GM18868 (cell line): ENCODE measurements at regions not wholly inside any gene's neighbourhood (a gene's known extent, or its start where the extent isn't known, plus 50 kb on each side); places are given as distances from the start of the nearest gene placed in this dataset.
A peak's percentile ranks its signal among the peaks of the same experiment; 100 is the strongest.
"Not testable (repeated sequence)": the region's sequence is repeated elsewhere in the genome, so short reads cannot be mapped to it uniquely, and the experiment has no call there.

Experiments
- ATAC-seq: cut with Tn5 transposase; IDR thresholded peaks from one replicate; pipeline ENCODE4 v1.9.1; 2021; ENCODE audit warnings: mild to moderate bottlenecking, moderate library complexity; ENCODE audit not compliant: unreplicated experiment

DNA sequence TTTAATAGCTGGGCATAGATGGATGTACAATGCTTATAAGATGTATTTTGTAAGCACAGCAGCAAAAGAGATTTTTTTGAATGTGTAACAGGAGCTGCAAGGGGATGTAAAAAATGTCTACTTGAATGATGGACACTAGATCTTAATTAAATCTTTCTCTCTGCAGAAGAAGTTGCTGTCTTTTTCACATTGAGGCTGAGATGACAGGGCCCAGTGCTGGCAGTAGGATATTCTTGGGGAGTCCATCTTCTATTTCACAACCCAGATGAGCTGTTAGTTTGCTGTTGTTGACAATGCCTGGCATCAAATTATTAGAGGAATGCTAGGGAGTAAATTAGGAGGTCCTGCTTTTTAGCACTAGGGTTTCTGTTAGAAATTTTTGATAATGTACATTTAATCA, 698.7 kb downstream of the SLITRK5 start:
- no peak for ATAC-seq

DNA sequence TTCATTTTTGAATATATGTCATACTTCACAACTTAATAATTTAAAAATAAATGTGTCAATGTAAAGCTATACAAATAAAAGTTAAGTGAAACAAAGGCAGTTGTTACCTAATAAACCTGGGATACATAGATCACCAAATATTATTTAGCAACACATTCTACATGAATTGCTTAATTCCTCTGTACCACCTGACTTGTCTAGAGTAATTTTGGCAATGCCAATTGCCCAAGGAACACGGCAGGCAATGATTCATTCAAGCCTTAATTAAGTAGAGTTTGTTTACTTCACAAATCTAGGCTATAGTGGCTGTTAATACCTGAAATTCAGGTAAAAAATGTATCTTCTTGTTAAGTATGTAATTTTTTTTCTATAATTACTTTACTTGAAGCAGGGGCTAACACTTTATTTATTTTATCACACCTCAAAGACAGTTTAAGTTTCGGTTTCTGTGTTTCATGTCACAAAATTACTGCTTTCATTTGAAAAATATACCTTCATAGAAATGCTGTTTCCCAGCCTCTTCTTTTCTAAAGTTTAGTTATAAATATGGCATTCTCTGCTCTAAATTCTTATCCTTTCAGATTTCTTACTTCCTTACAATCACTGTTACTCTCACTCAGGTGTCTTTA, 705.7 kb downstream of the SLITRK5 start:
- no peak for ATAC-seq

DNA sequence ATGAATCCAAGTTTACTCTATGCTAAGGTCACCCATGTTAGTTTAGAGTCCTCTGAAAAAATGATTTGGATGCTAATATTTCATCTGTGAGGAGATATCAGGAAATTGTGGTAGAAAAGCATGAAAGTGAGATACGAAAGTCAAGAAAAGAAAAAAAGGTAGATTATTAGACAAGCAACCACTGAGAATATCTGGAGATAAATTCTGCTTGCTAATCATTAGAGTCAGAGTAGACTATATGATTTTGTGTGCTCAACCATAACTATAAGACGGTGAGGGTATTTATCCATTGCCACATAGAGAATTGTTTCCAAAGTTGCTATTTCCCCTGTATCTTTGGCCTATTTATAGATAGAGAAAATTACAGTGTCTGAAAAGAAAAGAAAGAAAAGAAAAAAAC, 706.7 kb downstream of the SLITRK5 start:
- ATAC-seq, result no peak

DNA sequence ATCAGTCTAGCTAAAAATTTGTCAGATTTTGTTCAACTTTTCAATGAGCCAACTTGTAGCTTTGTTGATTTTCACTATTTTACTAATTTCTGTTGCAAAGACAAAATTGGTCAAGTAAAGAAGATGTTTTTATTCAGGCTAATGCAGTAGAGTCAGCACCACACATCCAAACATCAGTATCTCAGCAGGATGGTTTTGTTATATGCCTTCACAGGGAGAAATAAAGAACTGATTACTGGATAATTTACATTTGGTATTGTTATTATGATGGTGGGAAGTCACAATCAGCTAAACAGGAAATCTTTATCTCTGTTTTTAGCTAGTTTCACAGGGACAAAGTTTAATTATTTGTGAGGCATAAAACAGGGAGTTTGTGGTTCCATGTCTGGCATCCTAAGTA, 713.4 kb downstream of the SLITRK5 start:
- ATAC-seq, result no peak

DNA sequence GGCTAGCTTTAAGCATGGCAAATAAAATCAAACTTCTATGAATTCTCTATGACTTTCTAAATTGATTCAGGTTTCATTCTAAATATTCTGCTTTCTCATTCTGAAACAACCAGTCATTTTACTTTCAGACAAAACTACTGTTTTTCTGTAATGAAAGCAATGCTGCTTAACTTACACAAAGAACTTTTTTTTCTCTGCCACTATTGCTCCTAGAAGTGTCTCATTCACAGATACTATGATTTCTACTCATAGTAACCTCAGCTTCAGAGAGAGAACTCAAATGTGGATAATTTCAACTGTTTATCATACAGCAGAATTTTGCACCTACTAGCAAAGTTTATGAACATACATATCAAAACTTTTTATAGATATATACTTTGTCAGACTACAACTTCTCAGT, 724.6 kb downstream of the SLITRK5 start:
- ATAC-seq, result no peak

DNA sequence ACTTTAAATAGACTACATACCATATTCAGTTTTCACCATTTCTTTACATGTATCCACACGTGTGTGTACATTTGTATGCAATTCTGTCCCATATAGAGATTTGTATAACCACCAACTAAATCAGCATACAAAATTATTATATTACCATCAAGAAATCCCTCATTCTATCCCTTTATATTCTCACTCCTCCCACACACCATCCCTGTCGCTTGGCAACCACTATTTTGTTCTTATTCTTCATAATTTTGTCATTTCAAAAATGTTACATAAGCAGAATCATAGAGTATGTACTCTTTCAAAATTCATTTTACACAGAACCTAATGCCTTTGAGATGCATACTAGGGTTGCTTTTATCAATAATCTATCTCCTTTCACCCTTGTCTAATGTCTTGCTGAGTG, 740.5 kb downstream of the SLITRK5 start:
- ATAC-seq, result no peak

DNA sequence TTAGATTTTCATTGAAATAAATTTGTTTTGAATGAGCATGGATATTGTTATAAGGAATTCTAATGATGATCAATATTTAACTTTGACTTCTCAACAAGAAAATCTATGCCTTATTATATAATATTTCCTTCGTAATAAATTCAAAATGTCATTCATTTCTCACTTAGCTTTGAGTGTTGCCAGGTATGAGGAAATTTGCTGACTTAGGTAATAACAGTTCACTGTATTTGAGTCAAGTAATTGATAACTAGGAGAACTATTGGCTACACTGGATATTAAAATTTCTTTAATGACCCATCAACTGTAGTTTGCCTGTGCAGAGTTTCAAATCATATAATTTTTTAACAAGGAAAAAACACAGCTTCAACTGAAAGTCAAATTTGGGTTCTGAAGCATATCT, 746.6 kb downstream of the SLITRK5 start:
- ATAC-seq, result no peak

DNA sequence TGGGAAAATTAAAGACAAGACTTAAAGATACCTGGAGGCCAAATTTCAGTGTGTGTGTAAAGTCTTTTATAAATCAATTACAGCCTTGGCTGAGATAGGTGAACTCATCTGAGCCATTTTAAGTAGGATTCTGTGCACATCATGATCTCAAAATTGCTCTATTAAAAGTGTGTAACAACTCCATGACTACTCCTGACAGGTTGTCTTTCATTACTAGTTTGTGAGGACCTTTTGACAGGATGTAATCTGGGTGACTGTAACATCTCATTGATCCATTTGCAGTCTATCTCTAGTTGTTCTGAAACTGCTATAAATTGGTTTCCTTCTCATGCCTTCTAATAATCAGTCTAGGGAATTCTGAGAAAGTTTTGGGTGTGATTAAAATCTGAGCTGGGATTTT, 753.3 kb downstream of the SLITRK5 start:
- ATAC-seq, result no peak

DNA sequence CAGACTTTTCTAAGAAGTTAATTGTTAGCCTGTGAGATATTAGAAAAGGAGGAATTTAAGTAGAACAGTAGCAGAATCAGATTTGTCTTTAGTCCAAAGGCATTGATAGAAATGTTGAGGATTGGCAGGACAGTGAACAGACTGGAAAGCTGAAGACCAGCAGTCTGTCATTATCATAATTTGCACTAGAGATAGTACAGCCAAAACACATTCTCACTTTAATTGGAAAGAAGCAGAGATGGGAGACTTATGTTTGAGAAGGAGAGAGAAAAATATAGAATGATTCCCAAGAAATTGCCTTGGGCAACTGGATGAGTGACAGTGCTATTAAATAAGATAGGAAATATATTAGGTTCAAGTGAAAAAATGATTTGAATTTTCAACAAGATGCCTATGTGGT, 755.5 kb downstream of the SLITRK5 start:
- ATAC-seq, result no peak

DNA sequence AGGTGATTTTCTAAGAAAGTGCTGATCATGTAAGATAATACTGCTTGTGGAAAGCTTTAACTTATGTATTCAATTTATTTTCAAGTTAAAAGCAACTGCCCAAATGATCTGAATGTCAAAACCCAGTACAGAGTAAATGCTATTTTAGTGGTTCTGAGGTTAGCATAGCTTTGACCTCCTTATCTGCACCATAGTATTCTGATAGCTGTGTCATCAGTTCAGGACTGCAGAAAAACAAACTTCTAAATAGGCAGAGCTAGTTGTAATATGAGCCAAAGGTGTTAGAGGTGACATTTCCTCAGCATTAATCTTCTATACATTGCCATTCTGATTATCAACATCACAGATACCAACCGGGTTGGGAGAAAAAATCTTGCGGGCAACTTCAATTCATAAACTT, 758.7 kb downstream of the SLITRK5 start:
- no peak for ATAC-seq

DNA sequence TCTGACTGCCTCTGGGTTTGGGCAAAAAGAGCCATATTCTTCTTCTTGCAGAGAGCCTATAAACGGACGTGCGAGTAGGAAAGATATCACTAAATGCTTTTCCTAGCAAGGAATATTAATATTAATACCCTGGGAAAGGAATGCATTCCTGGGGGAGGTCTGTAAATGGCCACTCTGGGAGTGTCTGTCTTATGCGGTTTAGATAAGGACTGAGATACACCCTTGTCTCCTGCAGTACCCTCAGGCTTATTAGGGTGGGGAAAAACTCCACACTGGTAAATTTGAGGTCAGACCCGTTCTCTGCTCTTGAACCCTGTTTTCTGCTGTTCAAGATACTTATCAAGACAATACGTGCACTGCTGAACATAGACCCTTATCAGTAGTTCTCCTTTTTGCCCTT, 763.8 kb downstream of the SLITRK5 start:
- ATAC-seq, result no peak

DNA sequence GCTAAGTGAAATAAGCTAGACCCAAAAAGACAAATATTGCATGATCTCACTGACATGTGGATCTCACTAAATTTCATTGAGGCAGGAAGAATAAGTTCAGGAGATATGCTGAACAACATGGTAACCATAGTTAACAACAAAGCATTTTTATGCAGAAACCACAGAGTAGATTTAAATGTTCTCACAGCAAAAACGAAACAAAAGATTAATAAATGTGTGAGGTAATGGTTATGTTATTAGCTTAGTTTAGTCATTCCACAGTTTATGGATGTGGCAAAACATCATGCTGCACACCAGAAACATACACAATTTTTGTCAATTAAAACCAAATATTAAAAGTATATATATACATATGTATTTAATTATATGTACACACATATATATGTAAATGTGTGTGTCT, 765.8 kb downstream of the SLITRK5 start:
- ATAC-seq, result no peak

DNA sequence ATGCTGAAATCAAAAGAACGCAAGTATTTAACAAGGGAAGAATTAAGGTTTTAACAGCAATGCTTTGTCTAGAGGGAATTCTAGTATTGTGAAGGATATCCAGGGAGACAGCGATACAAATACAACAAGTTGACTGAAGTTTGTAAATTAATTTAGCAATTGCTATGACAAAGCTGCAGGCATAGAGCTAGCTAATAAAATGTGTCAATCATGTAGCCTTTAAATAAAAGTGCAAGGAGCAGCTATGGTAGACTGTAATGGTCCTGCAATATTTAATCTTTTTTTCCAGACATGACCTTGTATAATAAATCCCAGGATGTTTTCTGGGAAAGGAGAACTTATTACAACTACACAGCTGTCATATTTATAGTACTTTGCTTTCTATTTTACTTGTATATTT, 779.3 kb downstream of the SLITRK5 start:
- ATAC-seq, result no peak

DNA sequence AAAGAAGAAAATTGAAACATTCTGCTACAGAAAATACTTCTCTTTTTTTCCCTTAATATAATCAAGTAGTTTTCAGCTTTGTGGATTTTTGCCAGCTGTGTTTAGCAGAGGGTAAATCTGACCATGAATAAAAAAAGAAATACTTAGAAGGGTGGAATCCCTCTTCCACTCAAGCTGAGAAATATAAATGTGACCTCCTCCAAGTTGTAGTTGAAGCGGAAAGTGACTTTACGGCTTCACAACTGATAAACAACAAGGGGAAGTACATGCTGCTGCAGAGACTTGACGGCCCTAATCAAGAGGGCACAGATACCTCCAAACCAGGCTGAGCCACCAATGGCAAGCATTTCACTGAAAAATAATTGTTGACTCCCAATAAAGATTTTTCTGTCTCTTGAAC, 785.0 kb downstream of the SLITRK5 start:
- no peak for ATAC-seq

DNA sequence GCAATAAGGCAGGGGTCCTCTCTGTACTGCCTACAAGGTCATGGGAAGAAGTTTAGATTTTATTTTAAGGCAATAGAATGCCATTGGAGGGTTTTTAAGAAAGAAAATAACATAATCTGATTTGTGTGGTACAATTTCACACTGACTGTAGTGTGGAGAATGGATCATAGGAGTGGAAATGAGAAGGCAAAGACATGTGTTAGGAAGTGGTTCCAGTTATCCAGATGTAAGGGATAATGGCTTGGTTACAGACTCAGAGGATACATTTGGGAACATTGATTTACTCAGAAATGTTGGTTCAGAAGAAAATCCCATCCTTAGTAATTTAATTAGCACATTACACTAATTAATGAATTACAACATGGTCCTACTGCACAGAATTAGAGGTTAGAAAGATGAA, 788.2 kb downstream of the SLITRK5 start:
- no peak for ATAC-seq

DNA sequence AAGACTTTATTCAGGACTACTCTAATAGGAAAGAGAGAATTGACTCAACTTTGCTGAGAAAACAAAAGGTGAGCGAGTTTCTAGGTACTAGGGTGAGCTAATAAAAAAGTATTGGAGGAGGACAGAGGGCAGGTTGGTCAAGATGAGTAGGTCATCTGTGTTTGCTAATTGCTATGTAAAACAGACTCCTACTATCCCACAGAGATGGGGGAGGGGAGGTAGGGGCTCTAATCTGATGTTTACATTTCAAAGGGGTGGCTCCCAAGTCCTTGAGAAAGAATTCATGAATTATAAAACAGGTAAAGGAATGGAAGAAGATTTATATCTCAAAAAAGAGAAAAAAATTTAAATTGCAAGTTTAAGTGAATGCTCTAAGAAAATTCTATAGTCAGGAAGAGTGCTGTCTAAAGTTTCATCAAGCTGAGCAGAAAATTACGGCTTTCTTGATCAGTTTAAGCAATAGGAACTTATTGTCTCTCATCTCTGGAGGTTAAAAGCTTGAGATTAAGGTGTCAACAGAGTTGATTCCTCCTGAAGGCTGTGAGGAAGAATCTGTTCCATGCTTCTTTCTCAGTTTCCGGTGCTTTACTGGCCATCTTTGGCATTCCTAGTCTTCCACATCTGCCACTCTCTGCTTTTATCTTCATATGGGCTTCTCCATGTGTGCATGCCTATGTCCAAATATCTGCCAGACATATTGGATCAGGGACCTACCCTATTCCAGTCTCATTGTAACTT, 790.3 kb downstream of the SLITRK5 start:
- ATAC-seq, result no peak

DNA sequence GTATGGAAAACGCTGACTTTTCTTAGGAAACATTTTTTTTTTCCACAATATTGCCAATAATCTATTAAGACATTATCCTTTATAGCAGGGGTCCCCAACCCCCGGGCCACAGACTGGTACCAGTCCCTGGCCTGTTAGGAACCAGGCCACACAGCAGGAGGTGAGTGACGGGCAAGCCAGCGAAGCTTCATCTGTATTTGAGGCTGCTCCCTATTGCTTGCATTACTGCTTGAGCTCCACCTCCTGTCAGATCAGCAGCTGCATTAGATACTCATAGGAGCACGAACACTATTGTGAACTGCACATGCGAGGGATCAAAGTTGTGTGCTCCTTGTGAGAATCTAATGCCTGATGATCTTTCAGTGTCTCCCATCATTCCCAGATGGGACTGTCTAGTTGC, 793.7 kb downstream of the SLITRK5 start:
- ATAC-seq, result no peak

DNA sequence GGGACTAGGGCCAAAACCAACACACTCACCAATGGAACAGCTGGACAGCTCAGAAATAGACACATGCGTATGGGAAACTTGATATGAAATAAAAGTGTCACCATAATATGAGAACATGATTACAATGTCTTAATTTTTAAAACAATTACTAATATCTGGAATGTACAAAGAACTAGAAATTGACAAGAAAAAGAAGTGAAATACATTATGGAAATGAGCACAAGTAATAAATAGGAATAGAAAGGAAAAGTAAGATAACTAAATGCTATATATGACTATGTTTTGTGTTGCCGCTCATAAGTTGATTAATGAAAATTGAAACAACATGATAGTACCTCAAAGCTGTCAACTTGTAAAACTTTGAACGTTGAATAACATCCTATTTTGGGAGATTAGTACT, 801.1 kb downstream of the SLITRK5 start:
- ATAC-seq, result peak; percentile 58

DNA sequence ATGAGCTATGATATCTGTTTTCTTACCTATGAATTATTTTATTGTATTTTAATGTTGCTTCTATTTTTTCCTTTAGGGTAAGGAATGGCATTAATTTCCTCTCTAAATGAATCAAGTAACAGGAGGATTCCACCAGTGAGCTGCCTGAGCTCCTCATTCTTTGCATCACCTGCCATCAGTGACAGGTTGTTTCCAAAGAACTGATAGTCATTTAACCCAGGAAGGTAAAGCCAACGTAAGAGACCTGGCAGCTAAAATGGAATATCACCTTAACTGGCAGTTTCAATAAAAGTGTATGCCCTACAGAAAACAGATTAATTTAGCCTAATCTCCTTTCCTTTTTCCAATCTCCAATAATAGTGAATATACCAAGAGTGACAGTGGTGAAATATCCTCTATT, 812.0 kb downstream of the SLITRK5 start:
- ATAC-seq, result no peak

DNA sequence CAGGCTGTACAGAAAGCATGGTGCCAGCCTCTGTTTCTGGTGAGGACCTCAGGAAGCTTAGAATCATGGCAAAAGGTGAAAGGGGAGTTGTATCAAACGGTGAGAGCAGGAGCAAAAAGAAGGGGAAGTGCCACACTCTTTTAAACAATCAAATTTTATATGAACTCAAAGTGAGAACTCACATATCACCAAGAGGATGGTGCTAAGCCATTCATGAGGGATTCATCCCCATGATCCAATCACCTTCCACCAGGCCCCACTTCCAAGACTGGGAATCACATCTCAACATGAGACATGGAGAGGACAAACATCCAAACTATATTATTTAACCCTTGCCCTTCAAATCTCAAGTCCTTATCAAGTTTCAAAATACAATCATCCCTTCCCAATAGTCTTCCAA, 836.7 kb downstream of the SLITRK5 start:
- no peak for ATAC-seq

DNA sequence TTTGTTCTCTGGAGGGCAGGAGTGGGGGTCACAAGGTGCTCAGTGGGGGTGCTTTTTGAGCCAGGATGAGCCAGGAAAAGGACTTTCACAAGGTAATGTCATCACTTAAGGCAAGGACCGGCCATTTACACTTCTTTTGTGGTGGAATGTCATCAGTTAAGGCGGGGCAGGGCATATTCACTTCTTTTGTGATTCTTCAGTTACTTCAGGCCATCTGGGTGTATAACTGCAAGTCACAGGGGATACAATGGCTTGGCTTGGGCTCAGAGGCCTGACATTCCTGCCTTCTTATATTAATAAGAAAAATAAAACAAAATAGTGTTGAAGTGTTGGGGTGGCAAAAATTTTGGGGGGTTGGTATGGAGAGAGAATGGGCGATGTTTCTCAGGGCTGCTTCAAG, 841.8 kb downstream of the SLITRK5 start:
- ATAC-seq, result not testable (repeated sequence)

DNA sequence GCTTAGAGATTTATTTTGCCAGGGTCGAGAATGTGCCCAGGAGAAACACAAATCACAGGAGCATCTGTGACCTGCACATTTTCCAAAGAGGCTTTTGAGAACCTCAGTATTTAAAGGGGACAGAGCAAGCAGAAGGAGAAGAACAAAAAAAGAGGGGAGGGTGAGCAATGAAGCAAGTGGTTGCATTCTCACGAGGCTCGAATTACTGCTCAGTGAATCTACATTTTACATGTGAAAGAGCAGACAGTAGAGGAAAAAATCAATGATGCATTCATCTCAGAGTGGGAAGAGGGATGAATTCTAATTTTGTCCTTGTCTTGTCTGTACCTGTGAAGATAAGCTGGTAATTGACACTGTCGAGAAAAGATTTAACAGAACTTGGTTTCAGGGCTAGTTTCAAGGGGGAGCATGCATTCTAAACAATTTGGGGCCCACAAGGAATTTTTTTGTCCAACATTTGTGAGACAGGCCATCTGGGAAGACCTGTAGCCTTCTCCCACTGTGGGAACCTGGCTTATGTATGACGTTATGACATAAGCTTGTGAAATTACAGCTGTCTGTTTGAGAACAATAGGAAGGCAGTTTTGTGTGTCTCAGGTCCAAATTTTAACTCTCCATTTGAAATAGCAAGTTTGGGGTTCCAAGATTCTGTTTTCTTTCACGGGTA, 855.1 kb downstream of the SLITRK5 start:
- ATAC-seq, result no peak
